ENCODE measurements at regions not wholly inside any gene's neighbourhood (a gene's known extent, or its start where the extent isn't known, plus 50 kb on each side); places are given as distances from the start of the nearest gene placed in this dataset.

DNA sequence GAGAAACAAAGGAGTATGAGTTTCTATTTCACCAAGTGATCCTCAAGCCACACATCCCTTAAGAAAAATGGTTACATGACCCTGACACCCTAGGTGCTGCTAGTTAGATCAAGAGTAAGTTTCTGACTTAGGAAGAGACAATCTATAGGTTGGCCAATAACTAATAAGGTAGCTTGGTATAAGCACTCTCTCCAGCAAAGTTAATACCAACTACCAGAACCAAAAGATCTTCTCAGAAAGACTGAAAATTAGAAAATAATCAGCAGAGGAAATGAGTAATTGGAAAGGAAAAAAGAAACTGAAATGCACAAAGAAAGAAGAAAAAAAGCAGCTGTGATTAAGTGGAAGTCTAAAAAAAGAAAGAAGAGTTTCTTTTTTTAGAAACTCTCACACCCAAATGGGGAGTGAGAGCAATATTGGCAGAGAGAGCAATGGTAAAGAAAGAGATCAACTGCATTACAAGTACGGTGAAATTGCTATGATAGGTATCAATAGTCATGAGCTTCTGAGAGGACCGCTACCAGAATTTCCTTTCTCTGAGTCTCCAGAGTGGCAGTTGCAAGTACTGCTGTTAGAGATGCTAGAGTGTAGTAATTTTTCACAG is 195.5 kb downstream of the TMEM167A start (continued):
- TF ChIP-seq ETV6 (conservative IDR thresholded peaks at IDR 0.05 in 1 of 2, IDR thresholded peaks at IDR 0.05 in 1 of 2; ENCODE audit: borderline replicate concordance in 1 of 2, low read depth in 1 of 2) (peak in 1 of 2 experiments; percentile 68; a peak in 1 of 4 replicates), SMAD1 (IDR thresholded peaks at IDR 0.05; ENCODE audit: low read depth, partially characterized antibody) (no peak), BMI1 (IDR thresholded peaks at IDR 0.05; ENCODE audit: borderline replicate concordance) (no peak), SMARCA5 (IDR thresholded peaks at IDR 0.05) (no peak), SRF (IDR thresholded peaks at IDR 0.05; ENCODE audit: low read depth in 2 of 2, low read length in 2 of 2) (no peak), CBFB (IDR thresholded peaks at IDR 0.05; ENCODE audit: low read depth) (no peak), CBX3 (IDR thresholded peaks at IDR 0.05; ENCODE audit: borderline replicate concordance, low read depth) (no peak), FOS (IDR thresholded peaks at IDR 0.05; ENCODE audit: borderline replicate concordance, extremely low read depth, insufficient read length) (no peak)
- TF ChIP-seq, protein P1, sequence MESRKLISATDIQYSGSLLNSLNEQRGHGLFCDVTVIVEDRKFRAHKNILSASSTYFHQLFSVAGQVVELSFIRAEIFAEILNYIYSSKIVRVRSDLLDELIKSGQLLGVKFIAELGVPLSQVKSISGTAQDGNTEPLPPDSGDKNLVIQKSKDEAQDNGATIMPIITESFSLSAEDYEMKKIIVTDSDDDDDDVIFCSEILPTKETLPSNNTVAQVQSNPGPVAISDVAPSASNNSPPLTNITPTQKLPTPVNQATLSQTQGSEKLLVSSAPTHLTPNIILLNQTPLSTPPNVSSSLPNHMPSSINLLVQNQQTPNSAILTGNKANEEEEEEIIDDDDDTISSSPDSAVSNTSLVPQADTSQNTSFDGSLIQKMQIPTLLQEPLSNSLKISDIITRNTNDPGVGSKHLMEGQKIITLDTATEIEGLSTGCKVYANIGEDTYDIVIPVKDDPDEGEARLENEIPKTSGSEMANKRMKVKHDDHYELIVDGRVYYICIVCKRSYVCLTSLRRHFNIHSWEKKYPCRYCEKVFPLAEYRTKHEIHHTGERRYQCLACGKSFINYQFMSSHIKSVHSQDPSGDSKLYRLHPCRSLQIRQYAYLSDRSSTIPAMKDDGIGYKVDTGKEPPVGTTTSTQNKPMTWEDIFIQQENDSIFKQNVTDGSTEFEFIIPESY (IDR thresholded peaks at IDR 0.05) = no peak

DNA sequence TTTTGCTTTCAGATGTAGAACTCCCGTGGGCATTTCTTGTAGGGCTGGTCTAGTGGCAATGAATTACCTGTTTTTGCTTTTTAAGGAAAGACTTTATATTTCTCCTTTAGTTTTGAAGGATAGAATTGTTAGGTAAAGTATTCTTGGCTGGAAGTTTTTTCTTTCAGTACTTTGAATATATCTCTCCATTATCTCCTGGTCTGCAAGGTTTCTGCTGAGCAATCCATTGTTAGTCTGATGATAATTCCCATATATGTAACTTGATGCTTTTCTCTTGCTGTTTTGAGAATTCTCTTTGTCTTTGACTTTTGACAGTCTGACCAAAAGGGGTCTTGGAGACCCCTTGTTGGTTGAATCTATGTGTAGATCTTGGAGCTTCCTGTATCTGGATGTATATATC is 198.1 kb downstream of the TMEM167A start:
- SMC1A ChIA-PET (ENCODE audit: uncharacterized antibody, unreplicated experiment) = interaction anchor here (0.8 kb wide), 1 partner anchor 28 kb away, joined by 3 read pairs; no protein-coding TSS in a partner anchor
- RAD21 ChIA-PET (ENCODE audit: unreplicated experiment) = no interaction called here
- H3K27ac ChIP-seq (ENCODE audit: control insufficient read depth, insufficient read depth) = no peak overlapping the region
- no peak overlapping the region for H3K4me2 ChIP-seq (ENCODE audit: control insufficient read depth, insufficient read depth)
- no peaks in the 10 kb centered on the region for H3K4me1 ChIP-seq (ENCODE audit: control insufficient read depth, insufficient read depth, low read length)
- CTCF ChIA-PET = no interaction called here
- POLR2A ChIA-PET = no interaction called here
- ATAC-seq (no peak), DNase-seq (ENCODE audit: low read depth, low spot score) (no peak), FAIRE-seq (no peak)
- H3K79me2 ChIP-seq (ENCODE audit: control insufficient read depth, insufficient read depth, low read length) = no peaks in the 10 kb centered on the region
- no peak overlapping the region for H3K9ac ChIP-seq (ENCODE audit: control insufficient read depth, insufficient read depth, low read length)
- BruUV-seq (replicated peaks) = no TSS peak
- H2AFZ ChIP-seq (ENCODE audit: control insufficient read depth, low read depth, low read length) = no peak overlapping the region
- 23% methylated on average over 1 of the region's 1 CpG for WGBS (ENCODE audit: insufficient coverage, insufficient replicate concordance, low lambda C conversion rate, missing lambda C conversion rate)
- no peaks in the 10 kb centered on the region for H4K20me1 ChIP-seq (ENCODE audit: control insufficient read depth, insufficient read depth)
- H3K27me3 ChIP-seq (replicated peaks in 1 of 2; ENCODE audit: control insufficient read depth in 2 of 2, insufficient read depth in 2 of 2, low read length in 1 of 2) = no peaks in the 10 kb centered on the region
- intact Hi-C loops (cut with micrococcal nuclease; ENCODE audit: unreplicated experiment) = no loop called here
- in situ Hi-C loops (cut with MboI) = no loop called here
- H3K4me3 ChIP-seq = no peak overlapping the region
- no peaks in the 10 kb centered on the region for H3K36me3 ChIP-seq (ENCODE audit: control insufficient read depth in 2 of 2, insufficient read depth in 2 of 2, low read length in 1 of 2)
- TF ChIP-seq SMAD5 (IDR thresholded peaks at IDR 0.05; ENCODE audit: low read depth) (no peak), MTA3 (IDR thresholded peaks at IDR 0.05; ENCODE audit: borderline replicate concordance, low read length) (no peak), ZBED1 (IDR thresholded peaks at IDR 0.05; ENCODE audit: borderline replicate concordance) (no peak), MEF2A (IDR thresholded peaks at IDR 0.05; ENCODE audit: insufficient read depth, low read depth, low read length) (no peak)
- H3K9me3 ChIP-seq (replicated peaks; ENCODE audit: control insufficient read depth, insufficient read depth, low read length) = peaks cover 3% of the 10 kb centered on the region; the same call in 2 of the 3 replicates

All from GM12878 (cell line).